AG09319 (cell line): ENCODE measurements at regions not wholly inside any gene's neighbourhood (a gene's known extent, or its start where the extent isn't known, plus 50 kb on each side); places are given as distances from the start of the nearest gene placed in this dataset.
A peak's percentile ranks its signal among the peaks of the same experiment; 100 is the strongest.

Experiments used
- DNase-seq: peaks from one replicate; pipeline ENCODE4 v3.0.0-alpha.2; 2010; ENCODE audit warnings: low read depth; ENCODE audit errors: extremely low read depth
- CTCF ChIP-seq: IDR thresholded peaks from 2 replicates; pipeline ENCODE4 v1.5.1; 2011; ENCODE audit warnings: low read depth, mild to moderate bottlenecking, inconsistent platforms, low read length, moderate library complexity

- no peak for DNase-seq
- no peak for TF ChIP-seq CTCF
Measured at GRCh38 chr10:88127269-88127668, 263.8 kb downstream of the PTEN start.

- no peak for DNase-seq
- TF ChIP-seq CTCF, result no peak
Measured at GRCh38 chr10:88127766-88128165, 264.3 kb downstream of the PTEN start.

GRCh38 chr10:88129013-88129412, 265.6 kb downstream of the PTEN start:
- TF ChIP-seq CTCF, result no peak

GRCh38 chr10:88130912-88131311, 267.5 kb downstream of the PTEN start:
- TF ChIP-seq CTCF, result no peak
- DNase-seq, result no peak

More at GRCh38 chr10:88129013-88129412, 265.6 kb downstream of the PTEN start:
- no peak for DNase-seq

GRCh38 chr10:88131511-88132139, 268.2 kb downstream of the PTEN start:
- no peak for TF ChIP-seq CTCF
- DNase-seq, result peak; percentile 35

GRCh38 chr10:88136712-88137111, 273.3 kb downstream of the PTEN start:
- DNase-seq, result no peak
- TF ChIP-seq CTCF, result no peak

GRCh38 chr10:88138319-88138848, 275.0 kb downstream of the PTEN start:
- no peak for DNase-seq

More at GRCh38 chr10:88138319-88138848, 275.0 kb downstream of the PTEN start:
- TF ChIP-seq CTCF, result no peak
